AG10803 (cell line): ENCODE measurements at regions not wholly inside any gene's neighbourhood (a gene's known extent, or its start where the extent isn't known, plus 50 kb on each side); places are given as distances from the start of the nearest gene placed in this dataset.

ENCODE experiments used
- DNase-seq: peaks from one replicate; pipeline ENCODE4 v3.0.0; 2010; ENCODE audit warnings: low read depth
- H3K4me3 ChIP-seq: 2 replicates; pipeline ENCODE4 v1.5.1; 2011; ENCODE audit warnings: mild to moderate bottlenecking, low read length, control low read depth
- CTCF ChIP-seq: conservative IDR thresholded peaks from 2 replicates; pipeline ENCODE4 v1.5.1; 2011; ENCODE audit warnings: mild to moderate bottlenecking, low read length, control low read depth, inconsistent platforms

GRCh38 chr5:2908086-2908485 is 156.6 kb upstream of the IRX2 start:
- TF ChIP-seq CTCF = no peak
- H3K4me3 ChIP-seq = no peak overlapping the region
- no peak for DNase-seq

DNA sequence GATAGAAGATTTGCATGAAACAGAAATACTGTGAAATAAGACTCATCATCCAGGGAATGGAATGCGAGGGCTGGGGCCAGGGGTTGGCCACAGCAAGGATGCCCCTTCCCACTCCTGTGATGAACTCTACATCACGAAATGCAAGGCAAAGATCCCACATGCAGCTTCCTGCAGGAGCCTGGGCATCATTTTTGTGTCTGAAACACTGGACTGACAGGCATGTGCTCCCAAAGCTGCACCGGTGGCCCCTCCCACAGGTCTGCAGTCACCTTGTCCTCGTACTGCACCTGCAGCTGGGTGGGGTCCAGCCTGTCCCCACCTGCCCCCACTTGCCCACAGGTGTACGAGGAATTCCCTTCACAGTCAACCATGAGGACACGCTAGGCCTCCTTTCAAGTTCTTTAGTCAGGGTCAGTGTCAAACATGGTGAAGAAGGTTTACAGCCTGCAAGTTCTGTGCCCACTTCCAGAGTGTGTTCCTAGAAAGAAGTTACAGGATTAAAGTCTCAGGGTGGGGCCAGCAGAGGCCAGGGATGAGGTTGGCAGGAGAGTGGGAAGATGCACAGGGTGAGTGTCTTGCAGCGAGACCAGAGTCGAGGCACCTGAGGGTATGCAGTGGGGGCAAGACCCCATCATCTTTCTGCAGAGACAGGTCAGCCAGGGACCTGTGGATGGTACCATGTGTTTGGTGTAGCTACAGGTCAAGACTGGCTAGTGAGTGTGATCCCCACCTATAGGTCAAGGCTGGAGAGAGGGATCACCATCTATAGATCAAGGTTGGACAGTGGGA is 155.0 kb upstream of the IRX2 start:
- DNase-seq = no peak
- no peak overlapping the region for H3K4me3 ChIP-seq
- TF ChIP-seq CTCF = no peak

DNA sequence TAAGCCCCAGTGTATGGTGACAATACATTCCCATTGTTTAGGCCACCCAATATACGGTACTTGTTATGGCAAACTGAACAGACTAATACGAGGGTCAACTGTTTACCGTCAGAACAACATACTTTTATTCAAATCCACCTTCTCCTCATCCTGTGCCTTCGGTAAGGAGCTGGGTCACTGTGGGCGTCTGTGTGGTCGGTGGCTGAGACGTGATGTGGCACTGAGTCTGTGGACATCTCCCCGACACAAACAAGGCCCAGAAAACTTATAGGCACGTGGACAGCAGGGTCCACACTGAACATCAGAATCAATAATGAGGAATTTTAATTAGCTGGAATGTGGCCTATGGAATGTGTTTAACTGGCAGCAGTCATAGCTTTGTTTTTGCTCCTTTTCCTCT is 154.3 kb upstream of the IRX2 start:
- no peak for DNase-seq
- TF ChIP-seq CTCF = no peak
- no peak overlapping the region for H3K4me3 ChIP-seq

GRCh38 chr5:2904956-2905355 is 153.5 kb upstream of the IRX2 start:
- H3K4me3 ChIP-seq = no peak overlapping the region
- DNase-seq = no peak
- no peak for TF ChIP-seq CTCF

GRCh38 chr5:2904399-2904798 is 152.9 kb upstream of the IRX2 start:
- DNase-seq = no peak
- H3K4me3 ChIP-seq = no peak overlapping the region
- no peak for TF ChIP-seq CTCF

DNA sequence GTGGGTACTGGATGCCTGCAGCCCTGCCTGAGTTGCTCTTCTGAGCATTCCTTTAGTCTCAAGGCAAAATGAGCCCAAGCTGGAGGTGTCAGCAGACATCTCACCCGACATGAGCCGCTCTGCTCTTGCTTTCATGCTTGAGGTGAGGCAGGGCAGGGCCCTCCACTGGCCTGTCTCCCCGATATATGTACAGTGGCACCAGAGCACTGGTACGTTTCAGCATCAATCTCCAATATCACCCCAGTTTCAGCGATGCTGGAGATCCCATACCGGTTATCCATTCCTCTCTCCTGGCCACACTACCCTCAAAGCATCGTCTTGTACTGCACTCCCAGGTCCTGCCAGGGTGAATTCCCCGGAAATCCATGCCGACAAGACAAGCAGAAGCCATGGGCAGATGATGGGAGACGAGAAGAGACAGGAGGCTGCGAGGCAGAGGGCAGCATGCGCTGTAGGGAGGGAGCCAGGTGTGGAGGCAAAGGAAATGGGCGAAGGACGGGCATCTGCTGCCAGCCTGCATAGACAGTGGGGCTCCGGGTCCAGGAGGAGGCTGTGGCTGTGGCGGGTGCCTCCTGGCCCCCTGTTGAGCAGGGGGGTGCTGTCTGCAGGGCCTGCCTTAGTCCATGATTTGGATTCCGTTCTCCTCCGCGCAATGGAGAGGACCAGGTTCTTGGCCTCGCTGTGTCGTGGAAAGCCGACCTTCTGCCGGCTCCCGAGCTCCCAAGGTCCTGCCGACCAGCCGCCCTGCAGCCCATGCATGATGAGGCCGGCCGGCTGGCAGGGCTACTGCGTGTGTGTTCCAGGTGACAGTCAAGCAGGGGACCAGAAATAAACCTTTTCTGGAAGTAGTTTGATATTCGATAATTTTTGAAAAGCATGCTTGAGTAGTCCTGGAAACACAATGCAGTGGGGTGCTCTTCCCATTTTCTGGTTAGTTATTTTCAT is 152.2 kb upstream of the IRX2 start:
- TF ChIP-seq CTCF = no peak
- no peak overlapping the region for H3K4me3 ChIP-seq
- DNase-seq = no peak

DNA sequence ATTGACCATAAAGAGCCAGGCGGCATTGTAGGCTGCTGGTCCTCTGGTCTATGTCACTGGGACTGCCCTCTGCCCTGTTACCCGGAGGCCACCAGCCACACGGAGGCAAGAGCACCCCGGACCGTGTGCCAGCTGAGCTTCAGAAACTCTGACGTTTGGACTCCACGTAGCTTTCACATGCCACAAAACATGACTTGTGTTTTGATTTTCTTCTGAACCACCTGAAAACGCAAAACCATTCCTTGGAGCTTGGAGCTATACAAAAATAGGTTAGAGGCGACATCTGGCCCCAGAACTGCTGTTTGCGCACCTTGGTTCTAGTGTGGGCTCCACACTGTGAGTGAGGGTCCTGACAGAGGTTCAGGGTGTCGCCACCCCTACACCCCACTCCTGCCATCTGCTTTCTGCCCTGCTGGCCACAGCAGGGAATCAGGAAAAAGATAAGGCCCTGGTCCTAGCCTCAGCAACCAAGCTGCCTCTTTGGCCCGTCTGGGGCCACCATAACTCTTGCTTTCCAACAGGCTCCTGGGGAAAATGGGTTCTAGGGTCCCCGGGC is 151.3 kb upstream of the IRX2 start:
- no peak overlapping the region for H3K4me3 ChIP-seq
- no peak for DNase-seq
- no peak for TF ChIP-seq CTCF
